ENCODE measurements at regions not wholly inside any gene's neighbourhood (a gene's known extent, or its start where the extent isn't known, plus 50 kb on each side); places are given as distances from the start of the nearest gene placed in this dataset.

- no peak for DNase-seq (ENCODE audit: low read depth in 2 of 3, low spot score in 2 of 3)
Observed at GRCh38 chr3:6771171-6771570, 89.7 kb upstream of the GRM7 start.

DNA sequence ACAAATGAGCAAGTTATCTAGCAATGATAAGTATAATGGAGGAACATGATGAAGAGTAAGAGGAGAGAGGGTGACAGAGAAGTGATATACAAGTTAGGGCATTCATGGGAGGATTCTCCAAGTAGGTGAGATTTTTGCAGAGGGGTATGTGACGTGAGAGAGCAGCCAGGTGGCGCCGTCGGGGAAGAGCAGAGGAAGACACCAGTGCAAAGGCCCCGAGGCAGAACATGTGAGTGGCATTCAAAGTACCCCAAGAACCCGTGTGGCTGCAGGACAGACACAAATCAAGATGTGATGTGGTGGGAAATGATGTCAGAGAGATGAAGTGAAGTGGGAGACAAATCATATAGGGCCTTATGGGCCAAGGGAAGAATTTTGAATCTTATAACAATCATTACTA lies 81.8 kb upstream of the GRM7 start:
- no peak for DNase-seq (ENCODE audit: low read depth in 2 of 3, low spot score in 2 of 3)

DNA sequence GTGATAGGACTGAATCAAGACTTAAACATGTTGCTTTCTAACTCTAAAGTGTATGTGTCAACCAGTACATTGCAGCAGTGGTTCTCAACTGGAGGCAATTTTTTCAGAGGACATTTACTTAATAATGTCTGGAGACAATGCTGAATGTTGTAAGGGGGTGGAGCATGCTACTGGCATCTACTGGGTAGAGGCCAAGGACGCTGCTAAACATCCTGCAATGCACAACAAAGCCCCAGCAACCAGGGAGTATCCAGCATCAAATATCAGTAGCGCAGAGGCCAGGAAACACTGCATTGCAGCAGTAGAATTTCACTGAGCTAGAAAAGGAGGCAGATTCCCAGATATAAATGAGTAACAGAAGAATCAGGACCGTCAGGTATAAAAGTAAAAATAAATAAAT lies 79.8 kb upstream of the GRM7 start:
- no peak for DNase-seq (ENCODE audit: low read depth in 2 of 3, low spot score in 2 of 3)

DNA sequence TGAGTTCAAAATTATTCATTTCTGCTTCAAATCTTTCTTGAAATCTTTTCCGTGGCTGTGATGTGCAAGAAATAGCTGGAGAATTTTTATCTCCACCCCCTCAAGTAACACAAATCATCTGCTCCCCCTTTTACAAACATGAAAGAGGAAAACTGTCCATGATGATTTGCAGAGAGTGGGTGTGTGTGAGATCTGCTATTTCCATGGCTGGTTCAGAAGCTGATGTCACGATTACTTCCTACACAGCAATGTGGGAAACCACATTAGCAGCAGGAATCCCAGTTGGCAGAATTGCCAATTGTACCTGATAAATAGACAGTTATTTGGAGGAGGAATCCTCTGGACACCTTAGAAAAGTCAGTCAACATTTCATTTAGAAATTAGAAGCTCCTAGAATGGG lies 75.2 kb upstream of the GRM7 start:
- no peak for DNase-seq (ENCODE audit: low read depth in 2 of 3, low spot score in 2 of 3)

DNA sequence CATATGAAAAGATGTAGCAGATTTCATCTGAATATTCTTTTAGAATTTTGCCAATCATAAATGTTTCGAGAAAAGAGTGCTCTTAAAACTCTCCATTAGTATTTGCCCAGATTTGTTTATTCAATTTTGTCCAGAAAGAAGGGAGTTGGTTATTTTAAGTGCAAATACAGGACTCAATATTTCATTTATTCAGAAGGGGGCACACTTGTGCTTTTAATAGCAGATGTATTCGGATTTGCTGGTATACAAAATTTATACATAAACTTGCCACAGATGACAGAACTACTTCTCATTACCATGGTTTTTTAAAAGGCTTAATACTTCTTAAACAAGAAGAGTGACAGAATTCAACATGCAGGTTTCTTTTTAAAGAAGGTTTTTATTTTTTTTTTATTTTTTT lies 69.8 kb upstream of the GRM7 start:
- DNase-seq (ENCODE audit: low read depth in 2 of 3, low spot score in 2 of 3), result no peak

DNA sequence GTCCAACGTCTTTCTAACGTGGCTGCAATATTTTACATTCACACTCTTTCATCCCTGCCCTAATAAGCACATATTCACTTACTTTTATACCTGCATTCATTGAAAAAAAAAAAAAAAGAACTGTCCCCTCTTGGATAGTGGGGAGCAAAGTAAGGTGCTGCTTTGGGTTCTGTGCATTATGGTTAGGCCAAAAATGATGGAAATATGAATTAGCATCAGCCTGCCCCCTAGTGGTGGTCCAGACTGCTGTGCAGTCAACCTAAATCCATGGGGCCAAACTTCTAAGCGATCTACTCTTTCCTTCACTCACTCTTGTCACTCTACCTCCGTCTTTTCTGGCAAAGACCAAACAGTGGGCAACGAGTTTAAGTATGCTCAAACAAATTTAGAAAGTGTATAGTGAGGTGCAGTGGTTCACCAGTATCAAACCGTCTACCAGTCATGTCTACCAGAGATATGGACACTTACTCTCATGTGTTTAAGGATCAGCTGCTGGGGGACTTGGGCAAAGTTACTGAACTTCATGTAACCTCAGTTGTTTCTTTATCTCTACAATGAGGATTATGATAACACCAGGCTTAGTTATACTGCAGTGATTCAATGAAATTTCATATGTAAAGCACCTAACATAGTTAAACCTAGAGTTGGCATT lies 61.5 kb upstream of the GRM7 start:
- peak in 2 of 3 donors; percentile 42 to 58 for DNase-seq (ENCODE audit: low read depth in 2 of 3, low spot score in 2 of 3)

DNA sequence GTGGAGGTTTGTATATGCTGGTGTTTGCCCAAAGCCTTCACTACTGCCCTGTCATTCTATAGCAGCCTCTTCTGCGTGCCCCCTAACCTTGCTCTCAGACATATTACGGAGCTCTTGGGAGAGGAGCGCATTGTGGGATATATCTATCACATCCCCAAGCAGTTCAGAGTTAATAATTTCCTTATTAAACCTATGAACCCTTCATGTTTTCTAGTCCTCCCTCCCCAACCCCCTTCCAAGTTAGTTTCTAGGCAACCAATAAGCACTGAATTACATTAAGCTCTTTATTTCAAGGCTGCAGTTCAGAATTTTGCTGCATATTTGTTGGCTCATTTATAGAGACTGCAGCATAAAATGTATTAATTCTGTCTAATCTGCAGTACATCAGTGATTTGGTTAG lies 57.3 kb upstream of the GRM7 start:
- DNase-seq (ENCODE audit: low read depth in 2 of 3, low spot score in 2 of 3), result no peak

DNA sequence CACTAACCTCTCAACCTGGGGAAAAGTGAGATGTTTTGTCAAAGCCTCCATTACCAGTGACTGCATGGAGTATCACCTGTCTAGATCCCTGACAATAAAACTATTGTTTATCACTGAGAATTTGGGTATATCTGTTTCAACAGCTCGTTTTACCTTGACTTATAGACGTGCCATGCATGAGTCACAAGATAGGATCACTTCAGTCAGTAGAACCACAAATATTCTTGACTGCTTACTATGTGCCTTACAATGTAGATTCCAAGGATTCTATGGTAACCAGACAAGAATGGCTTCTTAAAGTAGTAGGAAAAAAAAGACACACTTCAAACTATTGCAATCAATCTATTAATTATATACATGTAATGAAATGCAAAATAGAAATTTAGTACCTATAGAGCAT lies 55.7 kb upstream of the GRM7 start:
- no peak for DNase-seq (ENCODE audit: low read depth in 2 of 3, low spot score in 2 of 3)

GRCh38 chr3:6806991-6807390 lies 53.9 kb upstream of the GRM7 start:
- no peak for DNase-seq (ENCODE audit: low read depth in 2 of 3, low spot score in 2 of 3)

GRCh38 chr3:6807967-6808588 lies 52.8 kb upstream of the GRM7 start:
- no peak for DNase-seq (ENCODE audit: low read depth in 2 of 3, low spot score in 2 of 3)

GRCh38 chr3:6809349-6809748 lies 51.6 kb upstream of the GRM7 start:
- no peak for DNase-seq (ENCODE audit: low read depth in 2 of 3, low spot score in 2 of 3)
